ENCODE measurements at regions not wholly inside any gene's neighbourhood (a gene's known extent, or its start where the extent isn't known, plus 50 kb on each side); places are given as distances from the start of the nearest gene placed in this dataset.

DNA sequence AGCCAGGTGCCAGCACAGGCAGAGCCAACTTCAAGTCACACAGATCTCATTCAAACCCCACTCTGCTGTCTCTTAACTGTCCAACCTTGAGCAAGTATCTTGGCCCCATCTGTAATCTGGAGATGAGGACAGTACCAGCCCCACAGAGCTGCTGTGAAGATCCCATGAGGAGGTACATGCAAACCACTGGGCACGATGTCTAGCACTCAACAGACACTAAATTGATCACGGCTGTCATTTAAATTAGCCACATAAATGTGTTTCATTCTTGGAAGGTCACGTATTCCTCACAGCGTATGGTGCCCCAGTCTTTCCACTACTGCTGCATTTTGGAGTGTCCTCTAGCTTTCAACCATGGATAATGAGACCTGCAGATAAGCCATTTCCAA, 167.6 kb upstream of the ID2 start:
- TF ChIP-seq POLR2AphosphoS5 (IDR thresholded peaks at IDR 0.05; ENCODE audit: low read depth, low read length) (no peak), POLR2A (IDR thresholded peaks at IDR 0.05; ENCODE audit: low read depth, low read length) (no peak), TAF1 (IDR thresholded peaks at IDR 0.05; ENCODE audit: low read depth, low read length) (no peak), POU2F2 (IDR thresholded peaks at IDR 0.05; ENCODE audit: low read depth, low read length) (no peak), PAX5 (IDR thresholded peaks at IDR 0.05; ENCODE audit: insufficient read depth, low read length, severe bottlenecking) (no peak), SPI1 (IDR thresholded peaks at IDR 0.05; ENCODE audit: low read depth, low read length) (no peak)

All from GM12891 (cell line).